SW 1271 (cell line): ENCODE measurements at regions not wholly inside any gene's neighbourhood (a gene's known extent, or its start where the extent isn't known, plus 50 kb on each side); places are given as distances from the start of the nearest gene placed in this dataset.
"Not testable (repeated sequence)": the region's sequence is repeated elsewhere in the genome, so short reads cannot be mapped to it uniquely, and the experiment has no call there.

Experiments used
- DNase-seq, 2 experiments: peaks; one replicate each; lab custom pipeline; 2025; lab: John Stamatoyannopoulos, UW

DNA sequence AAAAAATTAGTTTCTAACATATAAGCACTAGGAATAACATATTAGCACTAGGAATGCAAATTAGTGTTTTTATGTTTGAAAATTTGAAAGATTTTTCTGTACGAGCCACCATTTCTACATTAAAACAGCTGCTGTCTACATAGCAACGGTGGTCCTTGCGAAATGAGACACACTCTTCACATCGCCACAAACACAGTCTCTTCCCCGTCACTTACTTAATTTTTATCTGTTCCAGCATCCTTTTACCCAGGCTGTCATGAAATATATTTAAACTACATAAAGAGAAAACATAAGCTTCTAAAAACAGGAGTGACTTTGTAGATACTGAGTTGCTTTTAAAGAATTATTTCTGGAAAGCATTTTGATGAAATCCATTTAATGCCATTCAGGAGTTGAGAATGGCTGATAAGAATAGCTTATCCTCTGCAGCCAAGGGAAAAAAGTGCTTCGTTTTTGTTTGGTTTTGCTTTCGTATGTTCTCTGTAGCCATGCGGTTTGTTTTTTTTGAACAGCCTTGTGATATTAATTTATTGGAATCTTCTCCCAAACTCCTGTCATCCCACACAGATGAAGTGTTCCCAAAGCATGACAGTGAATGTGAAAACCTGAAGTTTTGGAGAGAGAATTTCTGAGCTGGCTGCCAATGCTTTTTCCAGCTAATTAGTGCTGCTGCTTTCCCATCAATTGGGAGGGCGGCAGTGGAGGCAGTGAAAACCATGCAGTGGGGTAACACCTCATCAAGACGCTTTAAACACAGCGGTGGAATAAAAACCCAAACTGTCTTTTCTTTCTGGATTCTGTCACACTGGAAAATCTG is 603.7 kb upstream of the ADARB2 start:
- DNase-seq: no peak

DNA sequence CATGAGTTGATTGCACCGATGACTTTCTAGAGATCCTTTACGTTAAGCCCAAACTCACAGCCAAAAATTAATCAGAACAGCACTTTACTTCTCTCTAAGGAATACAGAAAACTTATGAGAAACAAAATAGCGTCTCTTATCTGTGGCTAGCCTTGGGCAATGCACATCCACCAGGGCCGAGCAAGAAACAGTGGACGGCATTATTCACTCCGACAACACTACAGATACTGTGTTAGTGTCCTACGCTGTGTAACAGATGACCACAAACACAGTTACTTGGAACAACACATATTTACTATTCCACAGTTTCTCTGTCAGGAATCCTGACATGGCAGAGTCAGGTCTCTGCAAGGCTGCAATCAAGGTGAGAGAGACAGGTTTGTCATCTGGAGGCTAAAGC is 598.3 kb upstream of the ADARB2 start:
- DNase-seq: no peak

GRCh38 chr10:2334575-2334974 is 597.2 kb upstream of the ADARB2 start:
- no peak for DNase-seq

DNA sequence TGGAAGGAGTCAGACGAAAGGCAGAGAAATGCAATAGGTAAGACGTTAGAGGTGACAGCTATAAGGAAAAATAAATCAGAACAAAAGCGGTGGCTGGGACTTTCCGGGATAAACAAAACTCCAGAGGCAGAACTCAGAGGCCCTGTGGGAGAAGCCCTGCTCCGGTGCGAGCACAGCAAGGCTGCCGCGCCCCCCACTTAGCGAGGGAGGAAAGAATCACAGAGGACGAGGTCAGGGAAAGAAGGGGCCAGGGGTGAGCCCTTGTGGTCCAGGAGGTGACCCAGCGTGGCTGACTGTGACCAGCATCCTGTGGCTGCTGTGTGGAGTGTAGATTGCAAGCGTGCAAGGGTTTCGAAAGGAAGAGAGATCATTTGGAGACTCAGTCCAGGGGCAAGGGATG is 591.8 kb upstream of the ADARB2 start:
- no peak for DNase-seq

GRCh38 chr10:2326411-2326810 is 589.1 kb upstream of the ADARB2 start:
- DNase-seq: no peak

- not testable (repeated sequence) for DNase-seq
Measured at GRCh38 chr10:2315045-2315485, 577.7 kb upstream of the ADARB2 start.

- DNase-seq: no peak
Measured at GRCh38 chr10:2306081-2306480, 568.8 kb upstream of the ADARB2 start.

DNA sequence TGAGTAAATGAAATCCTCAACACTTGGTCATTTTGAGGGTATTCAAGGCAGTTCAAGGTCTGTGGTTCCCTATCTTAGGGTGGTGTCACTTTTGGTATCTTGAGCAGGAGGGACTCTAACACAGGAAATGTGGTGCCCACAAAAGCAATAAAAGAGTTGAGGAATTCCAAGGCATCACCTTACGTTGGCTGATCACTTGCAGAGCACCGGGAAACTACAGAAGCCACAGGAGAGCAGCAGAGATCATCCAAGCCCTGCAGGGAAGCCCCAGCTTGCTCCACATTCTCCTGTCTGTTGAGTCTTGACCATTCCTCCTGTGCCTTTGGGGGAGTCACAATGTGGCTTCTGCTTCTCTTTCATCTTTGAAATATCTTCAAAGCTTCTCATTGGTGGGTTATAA is 565.8 kb upstream of the ADARB2 start:
- DNase-seq: no peak

- no peak for DNase-seq
Measured at GRCh38 chr10:2301227-2301626, 563.9 kb upstream of the ADARB2 start.

GRCh38 chr10:2300231-2300630 is 562.9 kb upstream of the ADARB2 start:
- DNase-seq: no peak

- DNase-seq: no peak
Measured at GRCh38 chr10:2296179-2296891, 559.0 kb upstream of the ADARB2 start.

- no peak for DNase-seq
Measured at GRCh38 chr10:2294739-2295138, 557.4 kb upstream of the ADARB2 start.

DNA sequence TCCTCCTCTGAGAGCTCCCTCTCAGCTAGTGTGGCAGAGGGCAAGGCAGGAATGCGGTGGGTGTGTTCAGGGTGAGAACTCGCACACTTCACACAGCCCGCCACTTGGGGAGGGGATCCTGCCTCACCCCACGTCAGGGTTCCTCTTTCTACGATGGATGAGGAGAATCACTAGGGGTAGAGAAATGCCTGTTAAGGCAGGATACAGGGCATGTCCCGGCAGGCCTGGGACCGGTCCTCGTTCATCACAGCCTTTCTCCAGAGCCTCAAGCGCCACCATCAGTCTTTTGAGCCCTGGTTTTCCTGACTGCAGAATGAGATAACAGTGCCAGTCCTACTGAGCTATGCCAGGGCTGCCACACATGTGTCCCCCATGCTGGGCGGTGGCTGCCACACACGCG is 546.7 kb upstream of the ADARB2 start:
- no peak for DNase-seq

DNA sequence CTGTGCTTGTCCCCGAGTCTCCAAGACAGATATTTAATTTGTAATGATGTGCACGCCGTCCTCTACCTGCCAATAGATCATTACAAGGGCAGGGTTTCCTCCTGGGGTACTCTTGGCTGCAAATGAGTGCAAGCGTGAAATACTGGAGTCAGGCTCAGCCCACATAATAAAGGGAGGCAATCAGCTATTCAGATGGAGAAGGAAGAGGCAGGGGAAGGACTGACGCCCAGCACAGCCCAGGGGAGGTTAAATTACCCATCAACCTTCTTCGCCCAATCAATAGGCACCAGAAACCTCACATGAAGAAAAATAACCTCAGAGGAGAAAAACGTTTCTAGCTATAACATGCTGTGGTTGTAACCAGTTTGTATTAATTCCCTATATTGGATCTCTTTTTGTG is 544.9 kb upstream of the ADARB2 start:
- DNase-seq: no peak

GRCh38 chr10:2280713-2281300 is 543.5 kb upstream of the ADARB2 start:
- DNase-seq: no peak

DNA sequence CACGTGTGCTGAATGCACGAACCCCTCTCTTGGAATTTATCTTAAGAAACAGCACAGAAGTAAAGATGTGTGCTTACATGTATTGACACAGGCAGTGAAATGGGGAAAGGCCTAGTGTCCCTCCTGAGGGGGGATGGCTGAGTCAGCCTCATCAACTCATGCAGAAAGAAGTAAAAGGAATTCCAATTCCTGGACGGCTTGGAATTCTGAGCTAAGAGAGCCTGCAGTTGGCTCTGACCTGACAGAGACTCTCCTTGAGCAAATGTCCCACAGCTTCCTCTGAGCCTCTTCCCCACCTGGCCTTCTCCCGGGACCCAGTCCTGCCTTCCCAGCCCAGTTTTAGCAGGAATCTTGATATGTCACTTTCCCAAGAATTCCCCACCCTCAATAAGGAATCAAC is 542.4 kb upstream of the ADARB2 start:
- no peak for DNase-seq

DNA sequence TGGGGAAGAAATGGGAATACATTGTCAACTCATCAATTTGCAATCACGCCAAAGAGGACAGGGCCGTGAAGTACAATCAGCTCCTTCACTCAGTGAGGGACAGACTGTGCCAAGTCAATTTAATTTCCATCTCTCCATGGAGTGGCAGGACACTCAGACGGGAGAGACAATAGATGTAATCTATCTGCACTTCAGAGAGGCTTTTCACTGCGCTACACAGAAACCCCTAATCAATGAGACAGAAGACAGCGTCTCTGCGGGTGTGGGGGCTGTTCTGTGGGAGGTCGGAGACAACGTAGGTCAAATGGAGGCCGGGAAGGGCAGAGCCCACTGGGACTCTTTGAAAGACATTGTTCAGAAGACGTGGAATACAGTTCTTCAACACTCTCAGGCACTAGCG is 541.0 kb upstream of the ADARB2 start:
- DNase-seq: no peak

DNA sequence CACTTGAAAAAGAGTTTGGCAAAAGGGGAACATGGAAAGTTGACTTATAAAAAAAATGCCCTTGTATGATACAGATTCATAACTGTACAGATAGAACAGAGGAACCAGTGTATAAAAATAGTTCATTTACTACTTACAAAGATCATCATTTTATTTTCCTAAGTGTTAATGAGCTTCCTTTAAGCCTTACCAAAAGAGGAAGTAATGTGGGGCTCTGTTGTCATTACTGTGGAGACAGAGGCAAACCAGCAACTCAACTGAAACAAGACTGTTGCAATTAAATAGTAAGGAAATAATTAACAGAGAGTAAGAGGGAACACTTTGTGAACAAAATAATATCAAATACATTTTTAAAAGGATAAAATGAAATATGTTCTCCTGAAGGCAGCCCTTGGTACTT is 526.2 kb upstream of the ADARB2 start:
- no peak for DNase-seq

DNA sequence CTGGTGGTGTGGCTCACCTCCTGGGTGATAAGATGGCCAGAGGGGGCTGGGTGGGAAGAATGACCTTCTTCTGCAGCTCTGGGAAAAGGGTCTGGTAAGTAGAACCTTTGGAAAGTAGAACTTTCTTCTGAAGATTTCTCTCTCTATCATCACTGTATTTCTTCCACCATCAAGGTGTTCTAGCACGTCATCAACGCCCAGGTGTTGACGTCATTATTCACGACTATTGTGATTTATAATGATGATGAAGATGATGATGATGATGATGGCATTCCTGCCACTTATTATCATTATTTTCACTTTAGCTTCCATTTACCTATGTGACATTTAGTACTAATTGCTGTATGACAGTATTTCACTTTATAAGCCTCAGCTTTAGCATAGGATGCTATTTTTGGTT is 525.6 kb upstream of the ADARB2 start:
- DNase-seq: no peak

- no peak for DNase-seq
Measured at GRCh38 chr10:2262333-2262732, 525.0 kb upstream of the ADARB2 start.

DNA sequence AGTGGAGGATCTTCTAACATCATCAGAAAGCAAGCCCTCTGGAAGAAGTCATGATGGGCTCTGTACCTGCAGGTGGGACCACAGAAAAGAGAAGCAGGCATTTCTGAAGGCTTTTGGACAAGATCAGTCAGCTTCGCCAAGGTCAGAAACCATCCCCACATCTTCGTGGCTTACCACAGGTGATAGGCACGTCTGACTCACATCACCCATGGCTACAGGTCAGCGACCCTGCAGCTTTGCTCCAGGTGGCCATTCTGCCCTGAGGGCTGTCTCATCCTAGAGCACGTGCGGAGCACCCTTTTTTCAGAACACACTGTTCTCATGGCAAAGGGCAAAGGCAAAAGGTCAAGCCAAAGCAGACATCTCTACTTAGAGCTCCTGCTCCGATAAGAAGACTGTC is 518.9 kb upstream of the ADARB2 start:
- DNase-seq: no peak

DNA sequence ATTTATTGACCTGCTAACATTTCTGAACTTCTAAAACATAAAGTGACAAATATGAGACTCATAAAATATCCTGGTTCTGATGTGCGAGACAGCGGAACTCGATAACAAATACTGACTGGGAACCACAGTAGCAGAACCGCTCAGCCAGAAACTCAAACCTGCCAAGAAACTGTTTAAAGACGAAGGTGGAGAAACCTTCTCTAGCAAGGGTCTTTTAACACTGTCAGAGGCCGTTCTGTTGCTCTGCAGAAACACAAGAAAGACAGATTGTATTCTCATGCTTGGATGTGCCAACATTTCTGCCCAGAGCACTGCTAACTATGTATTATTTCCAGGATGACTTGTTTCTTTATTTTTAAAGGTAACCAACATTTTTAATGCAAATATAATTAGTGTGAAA is 514.8 kb upstream of the ADARB2 start:
- no peak for DNase-seq

- no peak for DNase-seq
Measured at GRCh38 chr10:2251631-2252030, 514.3 kb upstream of the ADARB2 start.
